HG02588 (cell line): ENCODE measurements at regions not wholly inside any gene's neighbourhood (a gene's known extent, or its start where the extent isn't known, plus 50 kb on each side); places are given as distances from the start of the nearest gene placed in this dataset.
"Not testable (repeated sequence)": the region's sequence is repeated elsewhere in the genome, so short reads cannot be mapped to it uniquely, and the experiment has no call there.

Experiments
- ATAC-seq: cut with Tn5 transposase; IDR thresholded peaks from one replicate; pipeline ENCODE4 v1.9.1; 2021; ENCODE audit warnings: mild to moderate bottlenecking, moderate library complexity; ENCODE audit not compliant: unreplicated experiment

DNA sequence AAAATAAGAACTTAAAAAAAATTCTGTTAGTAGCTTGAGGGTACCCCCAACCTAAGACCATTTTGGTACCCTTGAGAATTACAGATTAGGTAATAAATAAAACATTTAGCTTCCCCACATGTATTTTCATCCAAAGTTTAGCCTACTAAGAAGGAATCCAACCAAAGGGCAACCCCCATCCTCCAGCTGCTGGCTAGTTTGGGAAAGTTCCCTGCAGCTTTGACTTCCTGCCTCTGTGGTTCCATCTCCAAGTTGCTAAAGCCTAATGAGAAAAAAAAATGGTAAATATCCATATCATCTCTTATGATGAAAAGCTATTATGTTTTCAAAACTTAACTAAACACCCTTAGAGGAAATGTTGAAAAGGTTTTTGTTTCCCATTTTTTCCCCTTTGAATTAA is 547.2 kb downstream of the ANKRD7 start:
- ATAC-seq: no peak

DNA sequence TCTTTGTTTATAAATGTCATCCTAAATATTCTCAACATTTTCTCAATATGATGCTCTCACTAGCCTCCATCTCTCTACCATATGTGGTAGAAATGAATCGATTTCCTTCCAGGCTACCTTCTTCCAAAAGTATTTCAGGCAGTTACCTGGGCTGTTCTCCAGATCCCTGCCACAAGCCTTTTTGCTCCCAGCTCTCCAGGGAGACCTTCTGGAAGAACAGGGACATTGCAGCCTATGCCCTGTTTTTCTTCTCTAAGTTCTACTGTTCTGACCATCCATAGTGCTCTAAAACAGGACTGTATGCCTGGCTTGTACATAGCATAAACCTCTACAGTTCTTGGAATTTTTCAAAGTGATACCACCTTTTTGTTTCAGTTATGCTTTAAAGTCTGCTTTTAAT is 552.8 kb downstream of the ANKRD7 start:
- ATAC-seq: no peak

DNA sequence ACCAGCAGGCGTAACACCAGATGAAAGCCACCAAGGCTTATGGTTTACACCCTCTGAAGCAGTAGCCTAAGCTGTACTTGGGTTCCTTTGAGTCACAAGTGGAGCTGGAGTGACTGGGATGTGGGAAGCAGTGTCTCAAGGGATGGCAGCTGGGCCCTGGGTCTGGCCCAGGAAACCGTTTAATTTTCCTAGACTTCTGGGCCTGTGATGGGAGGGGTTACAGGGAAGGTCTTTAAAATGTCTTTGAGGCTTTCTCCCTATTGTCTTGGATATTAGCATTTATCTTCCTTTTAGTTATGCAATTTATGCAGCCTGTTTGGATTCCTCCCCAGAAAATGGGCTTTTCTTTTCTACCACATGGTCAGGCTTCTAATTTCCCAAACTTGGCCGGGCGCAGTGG is 568.2 kb downstream of the ANKRD7 start:
- ATAC-seq: no peak

DNA sequence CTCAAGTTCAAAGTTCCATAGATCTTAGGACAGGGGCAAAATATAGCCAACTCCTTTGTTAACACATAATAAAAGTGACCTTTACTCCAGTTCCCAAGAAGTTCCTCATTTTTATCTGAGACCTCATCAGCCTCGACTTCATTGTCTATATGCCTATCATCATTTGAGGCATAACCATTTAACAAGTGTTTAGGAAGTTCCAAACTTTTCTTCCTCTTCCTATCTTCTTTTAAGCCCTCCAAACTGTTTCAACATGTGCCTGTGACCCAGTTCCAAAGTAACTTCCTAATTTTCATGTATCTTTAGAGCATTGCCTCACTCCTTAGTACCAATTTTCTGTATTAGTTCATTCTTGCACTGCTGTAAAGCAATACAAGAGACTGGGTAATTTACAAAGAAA is 569.1 kb downstream of the ANKRD7 start:
- no peak for ATAC-seq

DNA sequence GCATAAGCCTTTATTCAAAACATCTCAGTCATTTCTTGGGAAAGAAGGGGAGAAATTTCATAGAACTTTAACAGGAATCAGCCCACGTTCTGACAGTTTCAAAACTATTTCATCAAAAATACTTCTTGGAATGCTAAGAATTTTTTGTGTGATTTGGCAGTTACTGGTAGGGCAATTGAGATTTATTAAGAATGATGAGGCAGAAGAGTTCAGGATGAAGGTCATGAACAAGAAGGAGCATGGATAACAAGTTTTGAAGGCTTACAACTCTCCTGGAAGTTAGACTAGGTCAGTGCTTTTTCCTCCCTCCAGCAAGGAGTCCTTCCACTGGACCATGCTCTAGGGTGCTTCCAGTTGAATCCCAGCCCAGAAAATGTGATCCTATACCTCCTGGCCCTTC is 569.9 kb downstream of the ANKRD7 start:
- no peak for ATAC-seq

DNA sequence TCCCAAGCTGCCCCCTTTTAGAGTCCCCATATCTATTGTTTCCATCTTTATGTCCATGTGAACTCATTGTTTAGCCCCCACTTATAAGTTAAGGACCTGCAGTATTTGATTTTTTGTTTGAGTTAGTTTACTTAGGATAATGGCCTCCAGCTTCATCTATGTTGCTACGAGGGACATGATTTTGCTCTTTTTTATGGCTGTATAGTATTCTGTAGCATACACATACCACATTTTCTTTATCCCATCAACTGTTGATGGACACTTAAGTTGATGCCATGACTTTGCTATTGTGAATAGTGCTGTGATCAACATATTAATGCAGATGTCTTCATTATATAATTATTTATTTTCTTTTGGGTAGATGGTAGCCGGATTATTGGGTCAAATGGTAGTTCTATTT is 576.9 kb downstream of the ANKRD7 start:
- ATAC-seq: no peak

DNA sequence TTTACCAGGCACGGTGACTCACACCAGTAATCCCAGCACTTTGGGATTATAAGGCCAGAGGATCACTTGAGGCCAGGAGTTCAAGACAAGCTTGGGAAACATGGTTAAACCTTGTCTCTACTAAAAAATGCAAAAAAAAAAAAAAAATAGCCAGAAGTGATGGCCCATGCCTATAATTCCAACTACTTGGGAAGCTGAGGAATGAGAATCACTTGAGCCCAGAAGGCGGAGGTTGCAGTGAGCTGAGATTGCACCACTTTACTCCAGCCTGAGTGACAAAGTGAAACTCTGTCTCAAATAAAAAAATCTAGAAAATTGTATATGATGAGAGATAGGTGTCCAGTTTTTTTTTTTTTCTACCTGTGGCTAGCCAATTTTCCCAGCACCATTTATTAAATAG is 578.2 kb downstream of the ANKRD7 start:
- ATAC-seq: no peak

DNA sequence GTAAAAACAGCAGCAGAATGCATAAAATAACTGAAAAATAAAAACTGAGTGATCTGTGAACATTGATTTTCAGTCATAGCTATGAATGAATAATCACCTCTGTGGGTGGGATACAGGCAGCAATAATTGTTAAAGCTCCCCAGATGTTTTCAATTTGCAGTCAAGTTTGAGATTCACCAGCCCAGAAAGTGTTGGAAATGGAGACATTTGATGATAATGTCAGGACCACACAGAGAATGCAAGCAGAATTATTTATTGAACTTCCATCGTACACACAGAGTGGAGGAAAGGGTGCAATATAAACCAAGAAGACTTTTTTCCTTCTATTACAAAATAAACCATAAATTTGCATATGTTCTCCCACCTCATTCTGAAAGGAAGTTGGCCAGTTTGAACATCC is 601.7 kb downstream of the ANKRD7 start:
- ATAC-seq: no peak

DNA sequence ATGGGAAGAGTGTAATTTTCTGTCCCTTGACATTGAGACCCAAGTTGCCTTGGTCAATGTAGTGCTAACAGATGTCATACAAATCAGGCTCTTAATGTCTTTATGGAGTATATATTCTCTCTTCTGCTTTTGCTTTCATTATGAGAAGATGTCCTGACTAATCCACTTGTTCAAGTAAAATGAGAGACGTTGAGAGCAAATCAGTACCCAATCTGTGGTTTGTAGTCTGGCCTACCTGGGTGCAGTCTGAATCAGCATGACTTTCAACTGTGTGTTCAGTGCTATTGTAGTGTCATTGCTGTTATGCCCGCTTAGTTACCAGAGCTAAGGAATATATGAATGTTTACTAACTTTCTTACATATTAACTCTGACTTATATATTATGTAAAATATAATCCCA is 612.4 kb downstream of the ANKRD7 start:
- peak; percentile 91 for ATAC-seq

DNA sequence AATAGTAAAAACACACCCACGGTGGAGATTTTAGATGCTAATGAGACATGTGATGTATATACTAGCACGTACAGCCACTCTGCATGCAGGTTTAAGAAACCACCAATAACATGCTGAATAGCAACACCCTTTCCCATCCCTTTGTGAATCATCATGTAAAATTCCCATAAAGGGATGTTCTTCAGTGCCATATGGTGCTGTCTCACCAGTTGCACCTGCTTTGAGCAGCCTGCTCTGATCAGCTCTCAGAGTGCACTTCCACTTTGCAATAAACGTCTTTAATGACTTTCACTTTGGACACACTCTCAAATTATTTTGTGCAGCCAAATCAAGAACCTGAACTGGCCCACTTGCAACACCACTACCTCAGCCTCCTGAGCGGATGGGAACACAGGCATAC is 615.0 kb downstream of the ANKRD7 start:
- ATAC-seq: no peak

DNA sequence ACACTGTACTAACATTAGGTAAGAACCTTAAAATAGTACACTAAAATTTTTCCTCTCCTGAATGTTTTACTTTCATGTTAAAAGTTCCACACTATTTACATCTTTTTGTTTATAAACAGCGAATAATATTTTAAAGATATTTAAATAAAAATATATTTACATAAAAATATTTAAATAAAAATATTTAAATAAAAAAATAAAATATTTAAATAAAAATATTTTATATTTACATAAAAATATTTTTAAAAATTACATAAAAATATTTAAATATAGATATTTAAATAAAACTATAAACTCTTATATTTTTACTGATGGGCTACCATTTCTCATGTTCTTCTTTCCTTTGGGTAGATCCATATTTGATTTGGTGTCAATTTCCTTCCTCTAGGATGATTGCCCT is 619.0 kb downstream of the ANKRD7 start:
- no peak for ATAC-seq

DNA sequence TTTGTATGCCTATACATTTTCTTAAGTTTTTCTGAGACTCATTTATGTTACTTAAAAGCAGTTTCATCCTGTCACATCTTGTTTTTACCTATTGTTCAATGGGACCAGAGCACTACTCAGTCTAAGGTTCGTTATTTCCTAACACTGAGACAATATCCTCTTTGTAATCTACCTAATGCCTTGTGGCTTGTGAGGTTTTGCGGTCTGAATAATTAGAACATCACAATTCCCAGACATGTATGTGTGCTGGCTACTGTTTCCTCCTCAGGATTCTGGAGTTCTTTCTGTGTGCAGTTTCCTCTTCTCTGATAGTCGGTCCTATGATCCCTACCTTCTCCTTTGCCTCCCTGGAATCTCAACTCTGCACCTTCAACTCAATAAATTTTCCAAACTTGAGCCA is 620.2 kb downstream of the ANKRD7 start:
- no peak for ATAC-seq

DNA sequence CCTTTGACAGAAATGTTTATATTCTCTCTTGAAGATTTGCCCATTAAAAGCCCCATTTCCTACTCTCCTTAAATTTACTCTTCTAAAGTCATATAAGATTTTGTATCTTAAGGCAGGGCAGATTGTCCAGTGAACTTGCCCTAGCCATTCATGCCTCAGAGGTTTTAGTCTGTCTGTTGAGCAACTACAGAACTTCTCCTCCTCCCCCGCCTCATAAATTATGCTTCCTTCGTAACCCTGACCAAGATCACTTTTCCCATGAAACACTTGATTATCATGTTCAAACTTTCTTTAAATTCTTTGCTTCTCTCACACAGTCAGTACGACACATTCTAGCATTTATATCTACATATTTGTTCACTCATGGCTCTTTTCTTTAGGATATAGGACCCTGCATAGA is 621.3 kb downstream of the ANKRD7 start:
- ATAC-seq: no peak

DNA sequence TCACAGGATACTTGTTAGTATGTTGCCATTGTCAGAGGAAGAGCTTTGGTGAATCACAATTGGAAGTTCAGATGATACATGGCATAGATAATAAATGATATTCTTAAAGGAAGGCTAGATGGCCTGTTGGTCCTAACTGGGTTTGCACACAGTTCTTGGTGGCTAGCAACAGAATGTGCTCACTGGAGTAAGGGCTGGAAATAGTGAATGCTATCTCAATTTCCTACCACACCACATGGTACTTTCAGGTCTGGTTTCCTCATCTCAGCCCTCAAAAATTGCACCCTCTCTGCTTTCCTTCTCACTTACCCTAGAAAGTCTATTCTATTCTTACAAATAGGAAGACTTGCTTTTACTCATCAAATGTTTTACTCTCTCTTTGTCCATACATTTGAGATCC is 622.5 kb downstream of the ANKRD7 start:
- no peak for ATAC-seq

DNA sequence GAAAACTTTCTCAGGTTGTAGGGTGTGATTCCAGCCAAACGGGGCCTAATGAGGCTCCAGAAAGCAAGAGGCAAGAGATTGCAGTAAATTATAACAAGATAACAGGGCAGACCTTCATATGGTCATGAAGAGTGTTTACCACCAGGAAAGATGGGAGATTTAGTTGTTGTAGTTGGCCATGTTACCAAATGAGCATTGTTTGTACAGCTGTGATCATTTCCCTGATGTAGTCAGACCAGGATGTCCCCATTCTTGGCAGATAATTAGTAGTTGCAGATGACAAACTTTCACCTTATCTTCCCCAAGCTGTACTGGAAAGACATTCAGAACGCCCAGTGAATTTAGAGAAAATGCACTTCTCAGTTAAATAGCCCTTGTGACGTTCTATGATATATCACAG is 630.8 kb downstream of the ANKRD7 start:
- ATAC-seq: no peak

DNA sequence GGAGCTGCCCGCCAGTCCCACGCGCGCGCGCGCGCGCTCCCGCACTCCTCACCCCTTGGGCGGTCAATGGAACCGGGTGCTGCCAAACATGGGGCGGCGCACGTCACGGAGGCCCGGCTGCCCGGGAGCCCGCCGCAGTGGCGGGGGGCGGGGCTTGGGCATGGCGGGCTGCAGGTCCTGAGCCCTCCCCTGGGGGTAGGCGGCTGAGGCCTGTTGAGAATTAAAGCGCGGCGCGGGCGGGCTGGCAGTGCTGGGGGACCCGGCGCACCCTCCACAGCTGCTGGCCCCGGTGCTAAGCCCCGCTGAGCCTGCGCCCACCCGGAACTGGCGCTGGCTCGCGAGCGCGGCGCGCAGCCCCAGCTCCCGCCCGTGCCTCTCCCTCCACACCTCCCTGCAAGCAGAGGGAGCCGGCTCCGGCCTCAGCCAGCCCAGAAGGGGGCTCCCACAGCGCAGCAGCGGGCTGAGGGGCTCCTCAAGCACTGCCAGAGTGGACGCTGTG is 634.2 kb downstream of the ANKRD7 start:
- ATAC-seq: no peak

DNA sequence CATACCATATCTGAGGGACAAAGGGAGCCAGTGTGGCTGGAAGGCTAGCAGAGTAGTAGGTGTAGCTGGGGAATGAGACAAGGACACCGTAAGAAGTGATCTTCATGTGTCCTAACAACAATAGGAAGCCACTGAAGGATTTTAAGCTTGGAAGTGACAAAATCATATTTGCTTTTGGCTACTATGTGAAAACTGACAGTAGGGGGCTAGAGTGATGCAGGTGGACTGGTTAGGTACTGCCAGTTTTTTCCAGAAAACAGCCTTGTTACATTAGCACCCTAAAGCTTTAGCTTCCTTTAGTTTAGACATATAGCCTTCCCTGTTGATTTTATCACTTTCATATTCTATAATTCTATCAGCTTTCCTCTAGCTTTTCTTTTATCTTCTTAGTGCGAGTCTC is 637.1 kb downstream of the ANKRD7 start:
- no peak for ATAC-seq

DNA sequence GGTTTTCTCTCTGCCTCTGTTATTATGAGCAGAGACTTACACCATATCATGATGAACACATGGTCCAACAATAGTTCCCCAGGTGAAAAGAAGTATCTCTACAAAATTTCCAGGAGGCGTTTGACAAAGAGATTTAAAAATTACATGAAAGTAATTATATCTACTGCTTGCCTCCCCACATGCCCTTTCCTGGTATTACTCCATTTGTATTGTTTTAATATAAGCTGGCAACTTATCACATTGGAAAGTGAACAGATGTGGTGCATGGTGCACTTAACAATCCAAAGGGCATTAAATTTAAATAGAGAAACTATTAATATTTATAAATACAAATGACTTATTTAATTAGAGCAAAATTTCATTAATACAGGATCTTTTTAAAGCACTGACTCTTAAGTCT is 638.2 kb downstream of the ANKRD7 start:
- no peak for ATAC-seq

DNA sequence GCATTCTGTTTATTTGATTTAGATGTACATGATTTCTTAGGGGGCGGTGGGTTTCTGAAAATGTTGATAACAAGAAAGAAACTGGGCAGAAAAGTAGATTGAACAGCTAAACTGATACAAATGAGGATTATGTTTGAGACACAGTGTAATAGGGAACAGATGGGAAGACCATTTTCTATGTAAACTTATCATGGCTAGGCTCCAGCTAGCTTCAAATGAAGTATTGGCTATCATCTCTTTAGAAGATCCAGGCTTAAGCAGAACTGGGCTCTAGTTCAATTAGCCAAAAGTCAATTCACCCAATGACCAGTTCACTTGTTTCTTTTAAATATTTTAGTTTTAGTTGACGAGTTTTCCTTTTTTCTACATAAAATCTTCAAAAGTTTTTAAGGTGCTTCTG is 639.5 kb downstream of the ANKRD7 start:
- ATAC-seq: no peak

DNA sequence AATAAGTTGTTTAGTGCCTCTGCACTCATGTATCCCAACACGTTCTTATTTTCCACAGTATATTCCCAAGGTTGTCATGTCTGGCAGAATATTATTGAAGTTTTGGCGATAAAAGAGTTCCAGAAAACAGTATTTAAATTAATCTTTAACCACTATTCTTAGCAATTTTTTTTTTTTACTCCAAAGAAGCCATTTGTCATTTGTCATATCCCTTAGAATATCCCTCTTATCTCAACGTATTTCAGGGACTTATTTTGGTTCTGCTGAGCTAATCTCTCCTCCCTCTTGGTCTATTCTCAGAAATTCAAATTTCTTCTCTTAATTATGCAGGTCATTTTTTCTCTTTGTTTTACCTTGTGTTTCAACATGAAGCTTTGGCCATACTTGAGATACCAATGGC is 643.4 kb downstream of the ANKRD7 start:
- no peak for ATAC-seq

DNA sequence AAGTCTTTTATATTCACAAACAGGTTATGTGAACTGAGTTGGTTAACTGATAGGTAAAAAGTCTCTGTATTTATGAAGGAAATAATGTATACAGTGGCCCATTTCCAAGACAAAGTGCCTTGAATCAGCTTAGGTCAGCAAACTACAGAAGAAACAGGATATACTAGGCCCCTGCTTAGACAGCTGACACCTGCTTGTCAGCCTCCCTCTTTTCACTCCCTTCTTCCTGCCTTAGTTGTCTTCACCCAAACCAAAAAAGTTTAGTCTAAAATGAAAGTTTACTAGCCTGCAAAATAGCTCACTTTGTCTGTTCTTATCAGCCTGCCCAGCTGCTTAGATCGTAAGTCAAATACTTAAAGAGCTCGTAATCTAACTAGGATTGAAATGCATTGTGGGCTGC is 644.6 kb downstream of the ANKRD7 start:
- not testable (repeated sequence) for ATAC-seq

DNA sequence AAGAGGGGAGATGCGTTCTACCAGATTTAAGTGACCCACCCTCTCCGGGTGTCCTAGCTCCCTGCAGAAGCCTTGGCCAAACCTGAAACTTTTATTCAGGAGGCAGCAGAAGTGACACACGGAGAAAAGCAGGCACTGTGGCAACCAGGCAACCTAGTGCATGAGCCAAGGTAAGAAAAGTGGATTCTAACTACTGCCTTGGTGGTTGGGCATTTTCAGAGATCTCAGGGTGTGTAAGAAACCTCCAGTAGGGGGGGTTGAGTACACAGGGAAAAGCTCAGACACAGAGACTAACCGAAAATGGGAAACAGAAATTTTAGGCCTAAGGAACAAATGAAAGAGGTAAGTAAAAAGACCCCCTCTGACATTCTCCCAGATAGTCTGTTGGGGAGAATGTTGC is 645.7 kb downstream of the ANKRD7 start:
- no peak for ATAC-seq

DNA sequence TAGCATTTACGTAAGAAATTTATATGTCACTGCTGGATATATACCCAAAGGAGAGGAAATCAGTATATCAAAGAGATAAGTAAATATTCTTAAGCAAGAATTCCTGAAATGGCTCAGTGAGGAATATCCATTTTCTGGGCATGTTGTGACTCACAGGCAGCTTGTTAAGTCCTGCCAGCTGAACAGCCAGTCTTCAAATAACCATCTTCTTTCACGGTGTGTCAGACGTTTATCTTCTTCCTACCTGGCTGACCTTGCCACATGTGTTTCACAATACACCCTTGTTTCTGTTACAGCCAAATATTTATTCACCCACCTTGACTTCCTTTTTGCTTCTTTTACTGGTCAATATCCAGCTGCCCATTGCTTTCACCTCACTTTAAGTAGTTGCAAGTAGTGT is 648.1 kb downstream of the ANKRD7 start:
- no peak for ATAC-seq

DNA sequence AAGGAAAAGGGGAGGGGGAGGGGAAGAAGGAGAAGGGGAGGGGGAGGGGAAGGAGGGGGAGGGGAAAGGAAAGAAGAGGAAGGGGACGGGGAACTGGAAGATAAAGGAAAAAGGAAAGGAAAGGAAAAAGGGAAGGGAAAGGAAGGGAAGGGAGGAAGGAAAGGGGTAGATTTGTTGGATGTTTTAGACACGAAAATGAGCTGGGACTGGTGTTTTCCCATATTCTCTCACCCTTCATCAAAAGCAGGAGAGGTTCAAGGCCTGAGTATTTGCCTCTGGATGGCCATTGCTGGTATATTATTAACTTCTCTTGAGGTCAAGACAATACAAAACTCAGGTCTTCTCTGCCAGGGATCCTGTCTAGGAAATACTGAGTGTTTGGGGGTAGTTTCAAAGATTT is 652.7 kb downstream of the ANKRD7 start:
- no peak for ATAC-seq
